Eye (tissue), 1 donor: ENCODE measurements at regions not wholly inside any gene's neighbourhood (a gene's known extent, or its start where the extent isn't known, plus 50 kb on each side); places are given as distances from the start of the nearest gene placed in this dataset.
A peak's percentile ranks its signal among the peaks of the same experiment; 100 is the strongest.
"Not testable (repeated sequence)": the region's sequence is repeated elsewhere in the genome, so short reads cannot be mapped to it uniquely, and the experiment has no call there.

Experiments
- DNase-seq: peaks from one replicate; pipeline ENCODE4 v3.0.0-alpha.2; 2015

DNA sequence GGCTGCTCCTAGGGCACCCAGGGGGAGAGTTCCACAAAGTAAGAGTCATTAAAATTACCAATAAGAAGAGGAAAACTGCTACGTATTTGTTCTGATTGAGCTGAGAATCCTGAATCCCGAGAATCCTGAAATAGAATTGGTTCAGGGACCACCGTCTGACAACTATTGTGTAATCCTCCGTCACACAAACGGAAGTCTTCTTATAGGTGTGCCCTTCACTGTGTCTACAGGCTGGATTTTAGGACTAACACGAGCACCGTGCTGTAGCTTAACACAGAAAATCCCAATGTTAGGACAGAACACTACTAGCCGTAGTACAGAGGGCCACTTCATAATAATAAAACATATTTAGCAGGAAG lies 50.6 kb upstream of the RNF182 start:
- no peak for DNase-seq

DNA sequence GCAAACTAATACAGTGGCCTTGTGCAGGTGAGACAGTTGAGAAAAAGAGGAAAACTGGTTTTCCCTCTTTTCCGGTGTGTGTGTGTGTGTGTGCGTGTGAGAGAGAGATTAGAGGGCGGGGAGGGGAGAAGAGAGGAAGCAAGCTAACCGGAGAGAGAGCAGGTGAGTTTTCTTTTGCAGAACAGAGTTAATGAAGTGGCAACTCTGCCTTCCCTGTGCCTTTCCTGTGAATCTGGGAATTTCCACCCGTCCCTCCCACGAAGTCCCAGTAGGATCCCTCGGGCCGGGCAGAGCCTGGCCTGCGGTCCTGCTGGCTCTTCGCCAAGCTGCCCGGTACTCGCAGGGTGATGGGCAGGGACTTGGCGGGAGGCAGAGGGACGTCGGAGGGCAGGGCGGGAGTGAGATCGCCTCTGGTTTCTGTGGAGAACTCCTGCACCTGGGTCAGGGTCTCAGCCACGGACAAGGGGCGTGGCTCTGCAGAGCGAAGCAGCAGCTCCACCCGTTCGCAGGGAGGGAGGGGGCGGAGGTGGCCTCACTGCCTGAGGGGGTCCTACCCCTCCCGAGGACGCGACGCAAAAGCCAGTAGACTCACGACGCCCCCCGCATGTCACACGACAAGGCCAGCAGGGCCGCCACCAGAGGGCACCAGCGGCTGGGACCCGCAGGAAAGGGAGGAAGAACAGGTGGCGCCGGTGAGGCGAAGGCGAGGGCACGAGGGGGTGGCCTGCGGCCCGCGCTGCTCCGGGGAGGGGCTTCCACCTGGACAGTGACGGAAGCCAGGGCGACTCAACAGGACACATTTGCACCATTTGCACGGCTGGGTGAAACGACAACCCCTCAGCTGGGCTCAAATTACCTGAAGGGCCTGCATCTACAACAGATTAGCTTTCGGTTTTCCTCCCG lies 51.2 kb upstream of the RNF182 start:
- peak; percentile 83 for DNase-seq

DNA sequence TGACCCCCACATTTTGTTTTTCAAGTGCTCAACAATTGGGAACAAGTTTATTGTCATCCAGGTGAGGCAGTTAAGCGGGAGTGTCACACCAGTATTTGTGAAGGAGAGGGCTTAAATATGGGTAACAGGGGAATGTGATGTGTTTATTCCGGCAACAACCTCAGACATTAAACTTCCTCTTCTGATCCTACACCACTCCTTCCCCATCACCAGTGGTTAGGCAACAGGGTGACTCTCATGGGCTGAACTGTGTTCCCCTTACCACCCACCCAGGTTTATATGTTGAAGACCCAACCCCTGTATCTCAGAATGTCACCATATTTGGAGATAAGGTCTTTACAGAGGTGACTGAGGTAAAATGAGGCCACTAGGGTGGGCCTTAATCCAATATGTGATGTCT lies 52.1 kb upstream of the RNF182 start:
- DNase-seq, result no peak

DNA sequence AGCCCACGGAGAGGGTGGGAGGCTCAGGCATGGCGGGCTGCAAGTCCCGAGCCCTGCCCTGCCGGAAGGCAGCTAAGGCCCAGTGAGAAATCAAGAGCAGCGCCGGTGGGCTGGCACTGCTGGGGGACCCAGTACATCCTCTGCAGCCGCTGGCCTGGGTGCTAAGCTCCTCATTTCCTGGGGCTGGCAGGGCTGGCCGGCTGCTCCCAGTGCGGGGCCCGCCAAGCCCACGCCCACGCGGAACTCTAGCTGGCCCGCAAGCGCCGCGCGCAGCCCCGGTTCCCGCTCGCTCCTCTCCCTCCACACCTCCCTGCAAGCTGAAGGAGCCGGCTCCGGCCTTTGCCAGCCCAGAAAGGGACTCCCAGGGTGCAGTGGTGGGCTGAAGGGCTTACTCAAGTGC lies 52.7 kb upstream of the RNF182 start:
- not testable (repeated sequence) for DNase-seq

DNA sequence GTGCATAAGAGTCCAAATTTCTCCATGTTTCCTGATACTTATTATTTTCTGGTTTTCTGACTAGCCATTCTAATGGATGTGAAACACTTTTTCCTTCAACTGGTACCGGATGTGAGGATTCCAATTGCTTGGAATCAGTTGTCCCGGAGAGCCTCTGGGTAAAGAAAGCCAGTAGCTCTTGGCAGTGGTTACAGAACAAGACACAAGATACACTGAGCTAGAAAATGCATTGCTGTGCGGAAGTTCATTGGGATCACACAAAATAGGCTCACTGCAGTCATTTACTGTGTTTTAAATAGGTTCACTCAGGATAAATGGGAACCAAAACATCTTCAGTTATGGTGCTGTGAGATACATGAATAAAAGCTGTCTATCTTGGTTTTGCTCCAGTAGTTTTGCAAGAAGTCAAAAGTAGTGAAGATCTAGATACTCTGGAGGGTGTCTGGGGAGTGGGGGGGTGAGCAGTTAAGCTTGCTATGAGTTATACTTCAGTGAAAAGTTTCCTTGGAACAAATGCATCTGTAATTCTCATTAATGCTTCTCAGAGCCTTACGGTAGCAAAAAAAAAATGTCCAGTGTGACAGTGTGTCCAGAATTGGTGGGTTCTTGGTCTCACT lies 54.4 kb upstream of the RNF182 start:
- no peak for DNase-seq

DNA sequence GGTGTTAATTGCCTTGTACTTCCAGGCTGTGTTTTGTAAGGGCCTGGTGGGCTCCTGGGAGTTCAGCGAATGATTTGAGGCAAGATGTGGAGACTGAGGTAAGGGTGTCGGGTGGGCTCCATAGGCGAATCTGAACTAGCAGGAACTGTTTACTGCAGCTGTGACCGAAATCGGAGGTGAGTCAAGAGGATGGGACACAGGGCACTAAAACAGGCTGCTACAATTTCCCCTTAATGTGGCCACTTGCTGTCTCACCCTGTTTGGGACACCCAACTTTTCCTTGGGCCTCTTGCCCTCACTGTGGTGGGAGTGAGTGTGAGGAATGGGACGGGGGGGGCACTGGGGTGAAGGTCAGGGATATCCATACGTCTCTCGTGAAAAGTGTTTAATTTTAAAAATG lies 53.9 kb upstream of the MCUR1 start:
- DNase-seq, result no peak

DNA sequence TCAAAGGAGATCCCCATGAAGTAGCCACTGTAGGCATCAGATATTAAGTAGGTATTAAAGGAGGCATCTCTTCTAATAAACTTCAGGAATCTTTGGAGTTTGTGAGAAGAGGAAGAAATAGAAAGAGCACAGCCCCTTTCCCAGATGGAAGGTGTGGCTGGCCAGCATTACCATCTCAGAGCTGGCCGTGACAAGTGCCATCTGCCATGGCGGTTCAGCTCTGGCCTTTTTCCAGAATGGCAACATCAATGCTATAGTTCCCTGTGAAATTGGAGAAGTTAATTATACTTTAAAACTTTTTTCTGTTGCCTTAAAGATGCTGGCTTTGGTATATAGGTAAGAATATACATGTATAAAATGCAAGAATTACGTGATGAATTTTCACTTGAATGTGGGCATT lies 51.9 kb upstream of the MCUR1 start:
- DNase-seq, result no peak

DNA sequence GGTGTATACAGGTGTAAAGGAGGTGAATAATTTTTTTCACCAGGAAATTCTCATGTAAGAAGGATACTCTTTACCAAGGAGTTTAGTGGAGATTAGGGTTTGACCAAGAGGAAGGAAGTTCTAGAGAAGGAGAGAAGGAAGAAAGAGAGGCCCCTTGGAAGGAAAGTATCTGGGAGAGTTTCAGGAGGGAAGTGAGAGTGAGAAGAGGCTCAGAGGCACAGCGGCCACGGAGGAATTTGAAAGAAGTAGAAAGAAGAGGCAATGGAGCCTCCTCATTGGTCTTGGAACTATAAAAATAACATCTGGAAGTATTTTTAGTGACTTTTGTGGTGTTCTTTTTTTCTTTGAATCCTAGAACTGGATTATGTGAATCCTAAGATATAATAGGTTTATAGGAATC lies 50.8 kb upstream of the MCUR1 start:
- DNase-seq, result no peak

DNA sequence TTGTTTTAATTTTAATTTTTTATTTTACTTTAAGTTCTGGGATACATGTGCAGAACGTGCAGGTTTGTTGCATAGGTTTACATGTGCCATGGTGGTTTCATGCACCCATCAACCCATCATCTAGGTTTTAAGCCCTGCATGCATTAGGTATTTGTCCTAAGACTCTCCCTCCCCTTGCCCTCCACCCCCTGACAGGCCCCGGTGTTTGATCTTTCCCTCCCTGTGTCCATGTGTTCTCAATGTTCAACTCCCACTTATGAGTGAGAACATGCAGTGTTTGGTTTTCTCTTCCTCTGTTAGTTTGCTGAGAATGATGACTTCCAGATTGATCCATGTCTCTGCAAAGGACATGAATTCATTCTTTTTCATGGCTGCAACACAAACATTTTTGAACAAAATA lies 50.3 kb upstream of the MCUR1 start:
- not testable (repeated sequence) for DNase-seq
